ENCODE measurements at regions not wholly inside any gene's neighbourhood (a gene's known extent, or its start where the extent isn't known, plus 50 kb on each side); places are given as distances from the start of the nearest gene placed in this dataset. TPM values are rescaled to one million over a fixed set of nuclear protein-coding genes. Genes with fewer than 3 reads are reported as not detected.

- H3K9me3 ChIP-seq (ENCODE audit: low read depth, low read length, poor library complexity, severe bottlenecking): no peaks in the 10 kb centered on the region
- no peaks in the 10 kb centered on the region for H3K27me3 ChIP-seq (replicated peaks; ENCODE audit: insufficient read depth, low read depth, low read length, poor library complexity)
- BruUV-seq (replicated peaks): no TSS peak
- no peaks in the 10 kb centered on the region for H3K36me3 ChIP-seq (ENCODE audit: insufficient read depth, low read length, poor library complexity, severe bottlenecking)
- CTCF ChIA-PET: no interaction called here
- intact Hi-C loops (cut with micrococcal nuclease; ENCODE audit: unreplicated experiment): no loop called here
- no peak overlapping the region for H3K4me3 ChIP-seq (ENCODE audit: low read depth, low read length, poor library complexity, severe bottlenecking)
- DNase-seq (ENCODE audit: low spot score): no peak
- H3K4me1 ChIP-seq (ENCODE audit: insufficient read depth, low read length, poor library complexity, severe bottlenecking): no peaks in the 10 kb centered on the region
- no peak for TF ChIP-seq CTCF (conservative IDR thresholded peaks at IDR 0.05; ENCODE audit: low read depth, low read length)
- no peak for TF ChIP-seq EZH2 (IDR thresholded peaks at IDR 0.05; ENCODE audit: borderline replicate concordance, low read depth, low read length, poor library complexity, severe bottlenecking)
- no peak overlapping the region for H3K27ac ChIP-seq (ENCODE audit: low read depth, low read length, poor library complexity, severe bottlenecking)
- POLR2A ChIA-PET (ENCODE audit: low non-redundant PET): interaction anchor here (0.6 kb wide), 1 partner anchor 1758 kb away, joined by 3 read pairs; no protein-coding TSS in a partner anchor
Observed at GRCh38 chr4:61149278-61149677, 50.8 kb upstream of the ADGRL3 start.

Small RNA genes in the stretch of these regions (microRNA-seq; reads per million reads assigned to microRNA genes)
- not detected for gene MIR548AG1
